HCT116 (cell line): ENCODE measurements at regions not wholly inside any gene's neighbourhood (a gene's known extent, or its start where the extent isn't known, plus 50 kb on each side); places are given as distances from the start of the nearest gene placed in this dataset.

ENCODE experiments used
- ATAC-seq: fragments of 200-7000 bp; cut with Tn5 transposase; 2 replicates; pipeline ENCODE4 v1.9.1; 2020; ENCODE audit warnings: mild to moderate bottlenecking, moderate library complexity
- BruUV-seq: library from RNA; stranded (reverse); fragments of 400-500 nt; replicated peaks from 2 replicates; lab custom pipeline; 2021; lab: Mats Ljungman, UMichigan
- CTCF ChIA-PET: fragments of 300-600 bp; sonication (Branson Sonifier 250); formaldehyde crosslinking; loops from one replicate; lab custom pipeline; 2021; ENCODE audit warnings: antibody characterized with exemption; lab: Charles Lee
- POLR2A ChIA-PET: fragments of 300-600, 350-600 bp; sonication (Branson Sonifier 250); formaldehyde crosslinking; loops from one replicate; lab custom pipeline; 2021; ENCODE audit warnings: antibody characterized with exemption; lab: Charles Lee
- RAD21 ChIA-PET, 2 experiments: fragments of 300-600 bp; sonication (Branson Sonifier 250); formaldehyde crosslinking; loops; one replicate each; lab custom pipeline; 2023; ENCODE audit warnings: low total read pairs in 2 of 2; ENCODE audit not compliant: uncharacterized antibody in 2 of 2, unreplicated experiment in 2 of 2, low non-redundant PET in 1 of 2; lab: Charles Lee
- DNase-seq: peaks from one replicate; pipeline ENCODE4 v3.0.0-alpha.2; 2010; ENCODE audit warnings: low read depth, low spot score
- H2AFZ ChIP-seq: fragments of 200-600 bp; shearing (Covaris generic), sonication (generic); 2 replicates; pipeline ENCODE4 v1.6.1; 2017; ENCODE audit warnings: low read depth, mixed run types, mixed read lengths, antibody characterized with exemption, low read length; ENCODE audit not compliant: poor library complexity, severe bottlenecking
- H3K27ac ChIP-seq: 2 replicates; pipeline ENCODE4 v1.5.1; 2012; ENCODE audit warnings: low read depth, low read length
- H3K27me3 ChIP-seq: fragments of 200-600 bp; sonication (generic); 2 replicates; pipeline ENCODE4 v1.6.1; 2016; ENCODE audit warnings: mixed run types, low read length, mixed read lengths; ENCODE audit not compliant: insufficient read depth
- H3K36me3 ChIP-seq, 2 experiments: fragments of 200-500 bp in 1 of 2; fragments of 200-600 bp in 1 of 2; sonication (Bioruptor generic) in 1 of 2; sonication (generic) in 1 of 2; 2 replicates each; pipeline versions ENCODE4 v1.5.1 to v1.6.1; 2014 to 2016; ENCODE audit warnings: low read length in 2 of 2, inconsistent platforms in 1 of 2, mixed read lengths in 1 of 2, mixed run types in 1 of 2; ENCODE audit not compliant: insufficient read depth in 2 of 2, control insufficient read depth in 1 of 2
- H3K4me1 ChIP-seq, 2 experiments: fragments of 200-600 bp in 1 of 2; sonication (generic) in 1 of 2; 2 replicates each; pipeline versions ENCODE4 v1.5.1 to v1.6.1; 2012 to 2017; ENCODE audit warnings: low read length in 2 of 2, inconsistent platforms in 1 of 2, mild to moderate bottlenecking in 1 of 2, mixed read lengths in 1 of 2, mixed run types in 1 of 2, moderate library complexity in 1 of 2; ENCODE audit not compliant: insufficient read depth in 2 of 2, control insufficient read depth in 1 of 2
- H3K4me2 ChIP-seq: fragments of 200-600 bp; sonication (generic); 2 replicates; pipeline ENCODE4 v1.6.1; 2017; ENCODE audit warnings: mixed run types, low read length, mixed read lengths
- H3K4me3 ChIP-seq, 2 experiments: fragments of 200-600 bp in 1 of 2; sonication (generic) in 1 of 2; replicated peaks in 1 of 2; 2 replicates each; pipeline ENCODE4 v1.5.1; 2011 to 2016; ENCODE audit warnings: low read length in 2 of 2, control low read depth in 1 of 2, low read depth in 1 of 2, mild to moderate bottlenecking in 1 of 2, mixed read lengths in 1 of 2, mixed run types in 1 of 2
- H3K79me2 ChIP-seq: fragments of 200-600 bp; sonication (generic); 2 replicates; pipeline ENCODE4 v1.6.1; 2017; ENCODE audit warnings: mild to moderate bottlenecking, mixed run types, low read length, moderate library complexity, mixed read lengths; ENCODE audit not compliant: insufficient read depth
- H3K9ac ChIP-seq: fragments of 200-600 bp; sonication (generic); 2 replicates; pipeline ENCODE4 v1.6.1; 2016; ENCODE audit warnings: low read length, mixed read lengths
- H3K9me2 ChIP-seq: fragments of 200-600 bp; sonication (generic), shearing (Covaris generic); 2 replicates; pipeline ENCODE4 v1.6.1; 2017; ENCODE audit warnings: mixed run types, mild to moderate bottlenecking, moderate library complexity; ENCODE audit not compliant: insufficient read depth
- H3K9me3 ChIP-seq, 2 experiments: fragments of 200-500 bp in 1 of 2; fragments of 200-600 bp in 1 of 2; sonication (Bioruptor generic) in 1 of 2; sonication (generic) in 1 of 2; 2 replicates each; pipeline ENCODE4 v1.6.1; 2014 to 2017; ENCODE audit warnings: low read length in 2 of 2, mixed read lengths in 2 of 2, inconsistent platforms in 1 of 2, low read depth in 1 of 2, mild to moderate bottlenecking in 1 of 2, mixed run types in 1 of 2, moderate library complexity in 1 of 2; ENCODE audit not compliant: control insufficient read depth in 1 of 2, insufficient read depth in 1 of 2
- H4K20me1 ChIP-seq: fragments of 200-600 bp; sonication (generic), shearing (Covaris generic); 2 replicates; pipeline ENCODE4 v1.6.1; 2017; ENCODE audit warnings: mixed run types, mild to moderate bottlenecking, moderate library complexity; ENCODE audit not compliant: insufficient read depth
- CBX3 ChIP-seq: IDR thresholded peaks from 2 replicates; pipeline ENCODE4 v1.6.1; 2012; ENCODE audit warnings: low read depth
- CEBPB ChIP-seq: IDR thresholded peaks from 2 replicates; pipeline ENCODE4 v1.6.1; 2012; ENCODE audit warnings: low read depth
- EGR1 ChIP-seq: IDR thresholded peaks from 2 replicates; pipeline ENCODE4 v1.6.1; 2012; ENCODE audit warnings: low read depth
- ELF1 ChIP-seq: IDR thresholded peaks from 2 replicates; pipeline ENCODE4 v1.6.1; 2012; ENCODE audit warnings: low read depth, borderline replicate concordance
- EZH2 ChIP-seq: fragments of 200-600 bp; sonication (generic); IDR thresholded peaks from 2 replicates; pipeline ENCODE4 v1.6.1; 2017; ENCODE audit warnings: antibody characterized with exemption, mixed run types
- EZH2phosphoT487 ChIP-seq: fragments of 200-600 bp; IDR thresholded peaks from 2 replicates; pipeline ENCODE4 v1.6.1; 2018; ENCODE audit warnings: antibody characterized with exemption, borderline replicate concordance
- FOSL1 ChIP-seq: IDR thresholded peaks from 2 replicates; pipeline ENCODE4 v1.6.1; 2012; ENCODE audit warnings: low read depth
- JUND ChIP-seq: IDR thresholded peaks from 2 replicates; pipeline ENCODE4 v1.6.1; 2012
- RAD21 ChIP-seq: IDR thresholded peaks from 2 replicates; pipeline ENCODE4 v1.6.1; 2012; ENCODE audit warnings: low read depth, mild to moderate bottlenecking
- REST ChIP-seq: IDR thresholded peaks from 2 replicates; pipeline ENCODE4 v1.6.1; 2012; ENCODE audit warnings: low read depth
- SIN3A ChIP-seq: IDR thresholded peaks from 2 replicates; pipeline ENCODE4 v1.6.1; 2012; ENCODE audit warnings: low read depth
- SP1 ChIP-seq: IDR thresholded peaks from 2 replicates; pipeline ENCODE4 v1.6.1; 2012; ENCODE audit warnings: low read depth
- SRF ChIP-seq: IDR thresholded peaks from 2 replicates; pipeline ENCODE4 v1.6.1; 2012; ENCODE audit warnings: low read depth
- TCF7L2 ChIP-seq: IDR thresholded peaks from 2 replicates; pipeline ENCODE4 v1.7.0; 2011; ENCODE audit warnings: borderline replicate concordance, inconsistent platforms; ENCODE audit not compliant: insufficient read depth, insufficient read length; ENCODE audit errors: extremely low read depth
- YY1 ChIP-seq: IDR thresholded peaks from 2 replicates; pipeline ENCODE4 v1.6.1; 2011; ENCODE audit warnings: low read length, low read depth, moderate library complexity, mild to moderate bottlenecking; ENCODE audit not compliant: insufficient replicate concordance; ENCODE audit errors: extremely low read depth
- ZFX ChIP-seq: fragments of 450-650 bp; IDR thresholded peaks from 2 replicates; pipeline ENCODE4 v1.6.1; 2017
- ZNF274 ChIP-seq: fragments of 200-500 bp; sonication (Bioruptor generic); IDR thresholded peaks from 2 replicates; pipeline ENCODE4 v1.6.1; 2014; ENCODE audit warnings: mild to moderate bottlenecking, low read depth, low read length, inconsistent platforms
- intact Hi-C: fragments of 100-400 bp; cut with micrococcal nuclease; formaldehyde crosslinking; loops from 2 replicates; pipeline ENCODE4 v1.10.0; 2022
- TF ChIP-seq, protein P1 (sequence below), 3 experiments: fragments of 200-600 bp in 1 of 3; sonication (generic) in 1 of 3; IDR thresholded peaks in 2 of 3; conservative IDR thresholded peaks in 1 of 3; 2 replicates each; pipeline ENCODE4 v1.5.1; 2012 to 2017; ENCODE audit warnings: low read depth in 2 of 3, low read length in 2 of 3, antibody characterized with exemption in 1 of 3, borderline replicate concordance in 1 of 3, control low read depth in 1 of 3, mild to moderate bottlenecking in 1 of 3, mixed read lengths in 1 of 3, mixed run types in 1 of 3, moderate library complexity in 1 of 3; ENCODE audit not compliant: insufficient read depth in 1 of 3
- TF ChIP-seq, protein P2 (sequence below): IDR thresholded peaks from 2 replicates; pipeline ENCODE4 v1.6.1; 2012
- TF ChIP-seq, protein P3 (sequence below): IDR thresholded peaks from 2 replicates; pipeline ENCODE4 v1.6.1; 2011; ENCODE audit warnings: mild to moderate bottlenecking, low read length, moderate library complexity; ENCODE audit not compliant: insufficient replicate concordance; ENCODE audit errors: extremely low read depth

- H3K4me1 ChIP-seq = no peaks in the 10 kb centered on the region
- CTCF ChIA-PET = no interaction called here
- H3K4me3 ChIP-seq = no peak overlapping the region
- H3K9ac ChIP-seq = no peak overlapping the region
- no peaks in the 10 kb centered on the region for H3K27me3 ChIP-seq
- TF ChIP-seq CBX3 = no peak
- TF ChIP-seq EGR1 = no peak
- TF ChIP-seq RAD21 = no peak
- no peak for TF ChIP-seq JUND
- no peak for TF ChIP-seq YY1
- TF ChIP-seq REST = no peak
- TF ChIP-seq CEBPB = no peak
- no peak for TF ChIP-seq SRF
- TF ChIP-seq SP1 = no peak
- TF ChIP-seq SIN3A = no peak
- TF ChIP-seq TCF7L2 = no peak
- TF ChIP-seq EZH2 = no peak
- TF ChIP-seq, protein P1, sequence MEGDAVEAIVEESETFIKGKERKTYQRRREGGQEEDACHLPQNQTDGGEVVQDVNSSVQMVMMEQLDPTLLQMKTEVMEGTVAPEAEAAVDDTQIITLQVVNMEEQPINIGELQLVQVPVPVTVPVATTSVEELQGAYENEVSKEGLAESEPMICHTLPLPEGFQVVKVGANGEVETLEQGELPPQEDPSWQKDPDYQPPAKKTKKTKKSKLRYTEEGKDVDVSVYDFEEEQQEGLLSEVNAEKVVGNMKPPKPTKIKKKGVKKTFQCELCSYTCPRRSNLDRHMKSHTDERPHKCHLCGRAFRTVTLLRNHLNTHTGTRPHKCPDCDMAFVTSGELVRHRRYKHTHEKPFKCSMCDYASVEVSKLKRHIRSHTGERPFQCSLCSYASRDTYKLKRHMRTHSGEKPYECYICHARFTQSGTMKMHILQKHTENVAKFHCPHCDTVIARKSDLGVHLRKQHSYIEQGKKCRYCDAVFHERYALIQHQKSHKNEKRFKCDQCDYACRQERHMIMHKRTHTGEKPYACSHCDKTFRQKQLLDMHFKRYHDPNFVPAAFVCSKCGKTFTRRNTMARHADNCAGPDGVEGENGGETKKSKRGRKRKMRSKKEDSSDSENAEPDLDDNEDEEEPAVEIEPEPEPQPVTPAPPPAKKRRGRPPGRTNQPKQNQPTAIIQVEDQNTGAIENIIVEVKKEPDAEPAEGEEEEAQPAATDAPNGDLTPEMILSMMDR (IDR thresholded peaks at IDR 0.05 in 2 of 3, conservative IDR thresholded peaks at IDR 0.05 in 1 of 3; ENCODE audit: borderline replicate concordance in 1 of 3, insufficient read depth in 1 of 3, low read depth in 2 of 3, low read length in 2 of 3) = no peak
- TF ChIP-seq ZFX = no peak
- no peak for TF ChIP-seq EZH2phosphoT487
- TF ChIP-seq ELF1 = no peak
- TF ChIP-seq ZNF274 = no peak
- TF ChIP-seq, protein P2, sequence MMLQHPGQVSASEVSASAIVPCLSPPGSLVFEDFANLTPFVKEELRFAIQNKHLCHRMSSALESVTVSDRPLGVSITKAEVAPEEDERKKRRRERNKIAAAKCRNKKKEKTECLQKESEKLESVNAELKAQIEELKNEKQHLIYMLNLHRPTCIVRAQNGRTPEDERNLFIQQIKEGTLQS = no peak
- TF ChIP-seq FOSL1 = no peak
- TF ChIP-seq, protein P3, sequence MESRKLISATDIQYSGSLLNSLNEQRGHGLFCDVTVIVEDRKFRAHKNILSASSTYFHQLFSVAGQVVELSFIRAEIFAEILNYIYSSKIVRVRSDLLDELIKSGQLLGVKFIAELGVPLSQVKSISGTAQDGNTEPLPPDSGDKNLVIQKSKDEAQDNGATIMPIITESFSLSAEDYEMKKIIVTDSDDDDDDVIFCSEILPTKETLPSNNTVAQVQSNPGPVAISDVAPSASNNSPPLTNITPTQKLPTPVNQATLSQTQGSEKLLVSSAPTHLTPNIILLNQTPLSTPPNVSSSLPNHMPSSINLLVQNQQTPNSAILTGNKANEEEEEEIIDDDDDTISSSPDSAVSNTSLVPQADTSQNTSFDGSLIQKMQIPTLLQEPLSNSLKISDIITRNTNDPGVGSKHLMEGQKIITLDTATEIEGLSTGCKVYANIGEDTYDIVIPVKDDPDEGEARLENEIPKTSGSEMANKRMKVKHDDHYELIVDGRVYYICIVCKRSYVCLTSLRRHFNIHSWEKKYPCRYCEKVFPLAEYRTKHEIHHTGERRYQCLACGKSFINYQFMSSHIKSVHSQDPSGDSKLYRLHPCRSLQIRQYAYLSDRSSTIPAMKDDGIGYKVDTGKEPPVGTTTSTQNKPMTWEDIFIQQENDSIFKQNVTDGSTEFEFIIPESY = no peak
- H2AFZ ChIP-seq = no peak overlapping the region
- no peak overlapping the region for H3K4me2 ChIP-seq
- peaks cover 0 to 28% of the 10 kb centered on the region in 2 experiments; a peak in 3 of 4 replicates for H3K9me3 ChIP-seq
- no peaks in the 10 kb centered on the region for H3K79me2 ChIP-seq
- intact Hi-C loops = no loop called here
- DNase-seq (no peak), ATAC-seq (no peak)
- H3K9me2 ChIP-seq = no peaks in the 10 kb centered on the region
- no peak overlapping the region for H3K27ac ChIP-seq
- RAD21 ChIA-PET = no interaction called here
- no peaks in the 10 kb centered on the region for H4K20me1 ChIP-seq
- BruUV-seq = no TSS peak
- H3K36me3 ChIP-seq = no peaks in the 10 kb centered on the region
- POLR2A ChIA-PET = no interaction called here
Measured at GRCh38 chr4:66294638-66295037, 624.3 kb upstream of the EPHA5 start.
